ENCODE measurements at regions not wholly inside any gene's neighbourhood (a gene's known extent, or its start where the extent isn't known, plus 50 kb on each side); places are given as distances from the start of the nearest gene placed in this dataset.
"Not testable (repeated sequence)": the region's sequence is repeated elsewhere in the genome, so short reads cannot be mapped to it uniquely, and the experiment has no call there.

GRCh38 chr20:50330504-50331313 is 140.1 kb downstream of the CEBPB start:
- no peak for DNase-seq

- no peak for DNase-seq
Observed at GRCh38 chr20:50331469-50332363, 141.1 kb downstream of the CEBPB start.

- no peak for DNase-seq
Observed at GRCh38 chr20:50332491-50332980, 141.9 kb downstream of the CEBPB start.

- no peak for DNase-seq
Observed at GRCh38 chr20:50333131-50333670, 142.6 kb downstream of the CEBPB start.

- DNase-seq, result no peak
Observed at GRCh38 chr20:50333812-50334211, 143.2 kb downstream of the CEBPB start.

GRCh38 chr20:50334512-50334911 is 143.9 kb downstream of the CEBPB start:
- not testable (repeated sequence) for DNase-seq

- DNase-seq, result no peak
Observed at GRCh38 chr20:50335105-50335504, 144.5 kb downstream of the CEBPB start.

GRCh38 chr20:50335866-50336265 is 145.2 kb downstream of the CEBPB start:
- no peak for DNase-seq

- no peak for DNase-seq
Observed at GRCh38 chr20:50336661-50337060, 146.0 kb downstream of the CEBPB start.

GRCh38 chr20:50337521-50338466 is 147.2 kb downstream of the CEBPB start:
- DNase-seq, result no peak

GRCh38 chr20:50338479-50339391 is 148.1 kb downstream of the CEBPB start:
- no peak for DNase-seq

- DNase-seq, result peak; percentile 66
Observed at GRCh38 chr20:50339466-50339901, 148.9 kb downstream of the CEBPB start.

GRCh38 chr20:50340541-50340940 is 149.9 kb downstream of the CEBPB start:
- DNase-seq, result no peak

- no peak for DNase-seq
Observed at GRCh38 chr20:50341050-50341449, 150.4 kb downstream of the CEBPB start.

GRCh38 chr20:50341880-50342637 is 151.4 kb downstream of the CEBPB start:
- no peak for DNase-seq

- DNase-seq, result no peak
Observed at GRCh38 chr20:50342638-50343102, 152.0 kb downstream of the CEBPB start.

GRCh38 chr20:50343125-50343489 is 152.5 kb downstream of the CEBPB start:
- no peak for DNase-seq

GRCh38 chr20:50343490-50344179 is 153.0 kb downstream of the CEBPB start:
- no peak for DNase-seq

- no peak for DNase-seq
Observed at GRCh38 chr20:50344232-50345071, 153.8 kb downstream of the CEBPB start.
